B cell (primary cell): ENCODE measurements at regions not wholly inside any gene's neighbourhood (a gene's known extent, or its start where the extent isn't known, plus 50 kb on each side); places are given as distances from the start of the nearest gene placed in this dataset.

Source experiments
- EZH2 ChIP-seq: IDR thresholded peaks from 2 replicates; pipeline ENCODE4 v1.6.1; 2012; ENCODE audit warnings: borderline replicate concordance, low read depth, mild to moderate bottlenecking, moderate library complexity, low read length; ENCODE audit not compliant: insufficient read depth, poor library complexity, severe bottlenecking
- TF ChIP-seq, protein P1 (sequence below): fragments of 200-600 bp; IDR thresholded peaks from one replicate; pipeline ENCODE4 v1.8.0; 2022; ENCODE audit warnings: antibody characterized with exemption, mild to moderate bottlenecking

DNA sequence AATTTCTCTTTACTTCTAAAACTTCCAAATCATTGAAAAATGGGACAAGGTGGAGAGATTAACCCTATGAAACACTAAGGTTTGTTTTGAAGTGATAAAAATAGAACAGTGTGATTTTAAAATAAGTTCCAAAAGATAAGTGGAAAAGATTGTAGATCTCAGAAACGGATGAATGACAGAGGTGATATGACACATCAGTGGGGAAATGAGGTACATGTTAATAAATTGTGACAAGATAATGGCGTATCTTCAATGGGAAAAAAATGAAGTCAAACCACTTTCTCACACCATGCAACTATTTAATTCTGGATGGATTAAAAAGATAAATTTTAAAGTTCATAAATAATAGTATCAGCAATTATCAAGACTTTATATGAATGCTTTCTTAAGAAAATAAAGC, 159.7 kb upstream of the VWC2 start:
- TF ChIP-seq, protein P1, sequence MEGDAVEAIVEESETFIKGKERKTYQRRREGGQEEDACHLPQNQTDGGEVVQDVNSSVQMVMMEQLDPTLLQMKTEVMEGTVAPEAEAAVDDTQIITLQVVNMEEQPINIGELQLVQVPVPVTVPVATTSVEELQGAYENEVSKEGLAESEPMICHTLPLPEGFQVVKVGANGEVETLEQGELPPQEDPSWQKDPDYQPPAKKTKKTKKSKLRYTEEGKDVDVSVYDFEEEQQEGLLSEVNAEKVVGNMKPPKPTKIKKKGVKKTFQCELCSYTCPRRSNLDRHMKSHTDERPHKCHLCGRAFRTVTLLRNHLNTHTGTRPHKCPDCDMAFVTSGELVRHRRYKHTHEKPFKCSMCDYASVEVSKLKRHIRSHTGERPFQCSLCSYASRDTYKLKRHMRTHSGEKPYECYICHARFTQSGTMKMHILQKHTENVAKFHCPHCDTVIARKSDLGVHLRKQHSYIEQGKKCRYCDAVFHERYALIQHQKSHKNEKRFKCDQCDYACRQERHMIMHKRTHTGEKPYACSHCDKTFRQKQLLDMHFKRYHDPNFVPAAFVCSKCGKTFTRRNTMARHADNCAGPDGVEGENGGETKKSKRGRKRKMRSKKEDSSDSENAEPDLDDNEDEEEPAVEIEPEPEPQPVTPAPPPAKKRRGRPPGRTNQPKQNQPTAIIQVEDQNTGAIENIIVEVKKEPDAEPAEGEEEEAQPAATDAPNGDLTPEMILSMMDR, result no peak
- TF ChIP-seq EZH2, result no peak
